Tibial nerve (tissue), 4 donors: ENCODE measurements at regions not wholly inside any gene's neighbourhood (a gene's known extent, or its start where the extent isn't known, plus 50 kb on each side); places are given as distances from the start of the nearest gene placed in this dataset.

ENCODE experiments used
- DNase-seq, 2 donors: peaks; one replicate each; pipeline ENCODE4 v3.0.0-alpha.2; 2019; ENCODE audit warnings: low spot score in 2 of 2
- H3K27ac ChIP-seq, 4 donors: fragments of 200-600 bp; sonication (generic) in 3 of 4; one replicate each; pipeline ENCODE4 v1.5.1; 2017 to 2019; ENCODE audit warnings: mild to moderate bottlenecking in 1 of 4
- H3K27me3 ChIP-seq, 2 donors: fragments of 200-600 bp; sonication (generic) in 1 of 2; one replicate each; pipeline versions ENCODE4 v1.5.1 to v1.6.0; 2017 to 2019
- H3K36me3 ChIP-seq, 3 donors: fragments of 200-600 bp; sonication (generic); one replicate each; pipeline ENCODE4 v1.5.1; 2018 to 2019
- H3K4me1 ChIP-seq, 4 donors: fragments of 200-600 bp; sonication (generic) in 3 of 4; one replicate each; pipeline ENCODE4 v1.5.1; 2017 to 2019
- H3K4me3 ChIP-seq, 4 donors: fragments of 200-600 bp; sonication (generic) in 3 of 4; one replicate each; pipeline ENCODE4 v1.5.1; 2017 to 2019; ENCODE audit warnings: mild to moderate bottlenecking in 1 of 4, moderate library complexity in 1 of 4
- H3K9me3 ChIP-seq, 4 donors: fragments of 200-600 bp; sonication (generic) in 3 of 4; one replicate each; pipeline ENCODE4 v1.5.1; 2017 to 2019
- CTCF ChIP-seq, 5 experiments: fragments of 200-600 bp in 3 of 5; fragments of 450-650 bp in 2 of 5; sonication (generic) in 3 of 5; IDR thresholded peaks; one replicate each; pipeline ENCODE4 v1.5.1; 2016 to 2019; ENCODE audit warnings: antibody characterized with exemption in 5 of 5, mild to moderate bottlenecking in 3 of 5, moderate library complexity in 2 of 5
- EP300 ChIP-seq, 2 donors: sonication (generic); formaldehyde crosslinking; IDR thresholded peaks; one replicate each; pipeline ENCODE4 v1.6.1; 2017; ENCODE audit warnings: antibody characterized with exemption in 2 of 2, mild to moderate bottlenecking in 1 of 2
- POLR2A ChIP-seq, 2 donors: fragments of 450-650 bp; IDR thresholded peaks; one replicate each; pipeline ENCODE4 v1.6.1; 2017; ENCODE audit warnings: antibody characterized with exemption in 2 of 2, mild to moderate bottlenecking in 2 of 2, moderate library complexity in 2 of 2
- WGBS, 2 donors: methylation state at CpG; one replicate each; pipeline ENCODE4 v1.1.5; 2018; 5-methylcytosine and 5-hydroxymethylcytosine counted together

GRCh38 chr2:138236142-138236541, 265.4 kb upstream of the SPOPL start:
- TF ChIP-seq POLR2A (IDR thresholded peaks at IDR 0.05) = no peak
- no peak for TF ChIP-seq EP300 (IDR thresholded peaks at IDR 0.05)
- TF ChIP-seq CTCF (IDR thresholded peaks at IDR 0.05) = no peak
- peaks cover 0 to 22% (median 10%) of the 10 kb centered on the region in 4 donors for H3K4me1 ChIP-seq
- no peaks in the 10 kb centered on the region for H3K36me3 ChIP-seq
- no peaks in the 10 kb centered on the region for H3K27me3 ChIP-seq
- no peaks in the 10 kb centered on the region for H3K9me3 ChIP-seq
- H3K4me3 ChIP-seq = no peak overlapping the region
- H3K27ac ChIP-seq = no peak overlapping the region
- DNase-seq = no peak
- WGBS, 2 donors = 96 to 97% methylated on average over 6 of the region's 6 CpGs

- WGBS, 2 donors = 20 to 36% methylated on average over 5 of the region's 5 CpGs
- H3K36me3 ChIP-seq = no peaks in the 10 kb centered on the region
- no peak overlapping the region for H3K27ac ChIP-seq
- DNase-seq = no peak
- H3K9me3 ChIP-seq = no peaks in the 10 kb centered on the region
- no peaks in the 10 kb centered on the region for H3K27me3 ChIP-seq
- TF ChIP-seq EP300 (IDR thresholded peaks at IDR 0.05) (no peak), CTCF (IDR thresholded peaks at IDR 0.05) (no peak), POLR2A (IDR thresholded peaks at IDR 0.05) (no peak)
- H3K4me3 ChIP-seq = no peak overlapping the region
- H3K4me1 ChIP-seq = peaks cover 0 to 22% (median 10%) of the 10 kb centered on the region in 4 donors
Measured at GRCh38 chr2:138237667-138238384, 263.7 kb upstream of the SPOPL start.

GRCh38 chr2:138238908-138239307, 262.7 kb upstream of the SPOPL start:
- TF ChIP-seq EP300 (IDR thresholded peaks at IDR 0.05) = no peak
- TF ChIP-seq POLR2A (IDR thresholded peaks at IDR 0.05) = no peak
- no peak for TF ChIP-seq CTCF (IDR thresholded peaks at IDR 0.05)
- H3K27ac ChIP-seq = no peak overlapping the region
- H3K27me3 ChIP-seq = no peaks in the 10 kb centered on the region
- no peaks in the 10 kb centered on the region for H3K9me3 ChIP-seq
- no peaks in the 10 kb centered on the region for H3K36me3 ChIP-seq
- H3K4me1 ChIP-seq = peaks cover 0 to 22% (median 10%) of the 10 kb centered on the region in 4 donors
- no peak overlapping the region for H3K4me3 ChIP-seq
- DNase-seq = no peak

- Histone ChIP-seq H3K4me1 (peaks cover 0 to 26% (median 11%) of the 10 kb centered on the region in 4 donors), H3K4me3 (no peak overlapping the region), H3K27ac (peak overlapping the region in 2 of 4 donors; percentile 57), H3K9me3 (no peaks in the 10 kb centered on the region), H3K27me3 (no peaks in the 10 kb centered on the region), H3K36me3 (no peaks in the 10 kb centered on the region)
- 16 to 24% methylated on average over 2 of the region's 2 CpGs for WGBS, 2 donors
- TF ChIP-seq EP300 (IDR thresholded peaks at IDR 0.05) (no peak), CTCF (IDR thresholded peaks at IDR 0.05) (no peak), POLR2A (IDR thresholded peaks at IDR 0.05) (no peak)
- DNase-seq = no peak
Measured at GRCh38 chr2:138239902-138240491, 261.6 kb upstream of the SPOPL start.

DNA sequence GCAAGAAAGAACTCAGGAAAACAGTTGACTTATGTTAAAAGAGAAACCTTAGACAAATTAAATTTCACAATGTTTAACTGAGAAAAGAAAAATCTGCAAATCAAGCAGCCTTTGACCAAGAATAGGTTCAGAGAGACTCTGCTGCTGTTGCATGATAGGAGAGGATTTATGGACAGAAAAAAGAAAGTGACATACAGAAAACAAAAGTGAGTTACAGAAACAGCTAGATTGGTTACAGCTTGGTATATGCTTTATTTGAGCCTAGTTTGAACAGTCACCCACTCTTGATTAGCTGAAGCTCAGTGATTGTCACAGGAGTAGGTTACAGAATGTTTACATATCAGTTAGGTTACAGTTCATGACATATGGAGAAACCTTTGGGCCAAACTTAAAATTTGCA, 258.2 kb upstream of the SPOPL start:
- DNase-seq = no peak
- Histone ChIP-seq H3K9me3 (no peaks in the 10 kb centered on the region), H3K36me3 (no peaks in the 10 kb centered on the region), H3K27me3 (no peaks in the 10 kb centered on the region), H3K27ac (no peak overlapping the region), H3K4me3 (no peak overlapping the region), H3K4me1 (peaks cover 0 to 20% (median 13%) of the 10 kb centered on the region in 4 donors)
- TF ChIP-seq EP300 (IDR thresholded peaks at IDR 0.05) = no peak
- TF ChIP-seq POLR2A (IDR thresholded peaks at IDR 0.05) = no peak
- no peak for TF ChIP-seq CTCF (IDR thresholded peaks at IDR 0.05)
